ENCODE measurements at regions not wholly inside any gene's neighbourhood (a gene's known extent, or its start where the extent isn't known, plus 50 kb on each side); places are given as distances from the start of the nearest gene placed in this dataset.
"Not testable (repeated sequence)": the region's sequence is repeated elsewhere in the genome, so short reads cannot be mapped to it uniquely, and the experiment has no call there.

DNA sequence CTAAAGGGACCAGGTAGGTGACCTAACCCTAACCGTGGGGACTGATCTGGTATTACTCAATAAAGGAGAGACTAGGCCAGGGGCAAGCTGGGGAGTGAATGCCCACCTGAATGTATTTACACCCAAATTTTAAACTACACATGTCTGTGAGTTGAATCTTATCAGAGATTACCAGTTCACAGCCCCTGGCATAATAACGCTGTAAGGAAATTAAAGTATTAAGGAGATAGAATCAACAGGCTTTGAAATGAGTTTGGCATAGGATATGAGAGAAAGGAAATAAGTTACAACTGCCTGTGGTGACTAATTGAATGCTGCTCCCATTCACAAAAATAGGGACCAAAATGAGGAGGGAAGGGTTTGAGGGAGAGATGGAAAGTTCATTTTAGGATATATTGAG, 593.3 kb downstream of the CSNK1G3 start:
- intact Hi-C loops (cut with DNase I; ENCODE audit: low total_unique reads) = no loop called here
- DNase-seq = no peak
- H3K36me3 ChIP-seq = no peaks in the 10 kb centered on the region
- H3K27ac ChIP-seq = no peak overlapping the region
- H3K4me1 ChIP-seq = no peaks in the 10 kb centered on the region
- no peak overlapping the region for H3K4me3 ChIP-seq
- no peaks in the 10 kb centered on the region for H3K9me3 ChIP-seq
- WGBS, 5 donors = 64 to 79% (median 70%) methylated on average over 2 of the region's 2 CpGs
- TF ChIP-seq EP300 (IDR thresholded peaks at IDR 0.05) (no peak), POLR2A (IDR thresholded peaks at IDR 0.05) (no peak), POLR2AphosphoS5 (IDR thresholded peaks at IDR 0.05) (no peak), CTCF (IDR thresholded peaks at IDR 0.05) (no peak)
- no peaks in the 10 kb centered on the region for H3K27me3 ChIP-seq

DNA sequence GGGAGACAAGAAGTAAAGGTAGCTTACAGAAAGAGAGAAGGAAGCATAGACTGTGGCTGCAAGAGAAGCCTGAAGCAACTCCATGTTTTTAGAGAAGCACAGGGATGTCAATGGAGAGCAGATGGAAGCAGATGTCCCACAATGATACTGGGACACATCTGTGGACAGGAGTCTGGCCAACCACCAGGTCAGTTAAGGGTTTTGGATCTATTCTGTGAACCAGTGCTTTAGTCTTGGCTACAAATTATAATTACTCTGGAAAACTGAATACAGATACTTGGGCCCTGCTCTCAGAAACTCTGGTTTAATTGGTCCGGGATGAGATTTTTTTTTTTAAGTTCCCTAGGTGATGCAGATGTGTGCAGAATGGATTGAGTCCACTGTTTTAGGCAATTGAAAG, 592.8 kb downstream of the CSNK1G3 start:
- H3K4me3 ChIP-seq = no peak overlapping the region
- no peaks in the 10 kb centered on the region for H3K27me3 ChIP-seq
- no peaks in the 10 kb centered on the region for H3K36me3 ChIP-seq
- H3K27ac ChIP-seq = no peak overlapping the region
- intact Hi-C loops (cut with DNase I; ENCODE audit: low total_unique reads) = no loop called here
- TF ChIP-seq EP300 (IDR thresholded peaks at IDR 0.05) = no peak
- TF ChIP-seq POLR2AphosphoS5 (IDR thresholded peaks at IDR 0.05) = no peak
- TF ChIP-seq CTCF (IDR thresholded peaks at IDR 0.05) = no peak
- no peak for TF ChIP-seq POLR2A (IDR thresholded peaks at IDR 0.05)
- no peaks in the 10 kb centered on the region for H3K4me1 ChIP-seq
- WGBS, 5 donors = 68 to 87% (median 84%) methylated on average over 1 of the region's 1 CpG
- DNase-seq = no peak
- H3K9me3 ChIP-seq = no peaks in the 10 kb centered on the region

DNA sequence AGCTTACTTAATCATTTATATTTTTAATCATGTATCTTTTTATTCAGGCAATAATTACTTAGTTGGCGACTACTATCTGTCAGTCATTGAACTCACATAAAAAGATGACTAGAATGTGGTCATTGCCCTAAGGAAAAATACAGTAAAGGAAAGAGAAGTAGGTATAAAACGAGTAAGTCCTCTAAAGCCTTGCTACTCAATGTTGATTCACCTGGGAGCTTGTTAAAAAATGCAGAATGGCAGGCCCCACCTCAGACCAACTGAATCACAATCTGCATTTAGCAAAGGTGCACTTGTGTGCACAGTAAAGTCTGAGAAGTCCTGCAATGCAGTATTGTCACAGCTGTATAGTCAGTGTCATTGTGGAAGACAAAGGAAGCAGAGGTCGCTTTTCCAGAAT, 592.4 kb downstream of the CSNK1G3 start:
- intact Hi-C loops (cut with DNase I; ENCODE audit: low total_unique reads) = no loop called here
- H3K9me3 ChIP-seq = no peaks in the 10 kb centered on the region
- no peak overlapping the region for H3K27ac ChIP-seq
- no peak overlapping the region for H3K4me3 ChIP-seq
- DNase-seq = no peak
- no peaks in the 10 kb centered on the region for H3K36me3 ChIP-seq
- H3K4me1 ChIP-seq = no peaks in the 10 kb centered on the region
- 69 to 82% (median 77%) methylated on average over 3 of the region's 3 CpGs for WGBS, 5 donors
- TF ChIP-seq CTCF (IDR thresholded peaks at IDR 0.05) = no peak
- no peak for TF ChIP-seq POLR2A (IDR thresholded peaks at IDR 0.05)
- TF ChIP-seq POLR2AphosphoS5 (IDR thresholded peaks at IDR 0.05) = no peak
- TF ChIP-seq EP300 (IDR thresholded peaks at IDR 0.05) = no peak
- H3K27me3 ChIP-seq = no peaks in the 10 kb centered on the region

DNA sequence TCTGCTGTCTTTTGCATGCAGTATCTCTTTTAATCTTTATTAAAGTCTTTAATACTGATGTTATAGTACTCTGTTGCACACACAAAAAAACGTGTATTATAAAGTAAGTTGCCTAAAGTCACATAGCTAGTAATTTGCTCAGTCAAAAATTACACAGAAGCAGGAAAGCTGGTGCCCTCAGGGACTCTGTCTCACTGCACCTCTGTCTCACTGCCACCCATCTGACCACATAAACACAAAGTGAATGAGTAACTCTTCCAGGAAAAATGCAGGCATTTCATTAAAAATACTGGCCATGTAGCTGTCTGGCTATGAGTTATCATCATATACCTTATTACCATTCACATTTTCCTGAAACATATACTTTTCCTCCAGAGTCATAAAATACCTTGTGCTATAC, 591.7 kb downstream of the CSNK1G3 start:
- Histone ChIP-seq H3K4me1 (no peaks in the 10 kb centered on the region), H3K27me3 (no peaks in the 10 kb centered on the region), H3K27ac (no peak overlapping the region), H3K9me3 (no peaks in the 10 kb centered on the region), H3K4me3 (no peak overlapping the region), H3K36me3 (no peaks in the 10 kb centered on the region)
- intact Hi-C loops (cut with DNase I; ENCODE audit: low total_unique reads) = no loop called here
- DNase-seq = no peak
- 37 to 55% (median 41%) methylated on average over 1 of the region's 1 CpG for WGBS, 5 donors
- TF ChIP-seq EP300 (IDR thresholded peaks at IDR 0.05) (no peak), CTCF (IDR thresholded peaks at IDR 0.05) (no peak), POLR2A (IDR thresholded peaks at IDR 0.05) (no peak), POLR2AphosphoS5 (IDR thresholded peaks at IDR 0.05) (no peak)

DNA sequence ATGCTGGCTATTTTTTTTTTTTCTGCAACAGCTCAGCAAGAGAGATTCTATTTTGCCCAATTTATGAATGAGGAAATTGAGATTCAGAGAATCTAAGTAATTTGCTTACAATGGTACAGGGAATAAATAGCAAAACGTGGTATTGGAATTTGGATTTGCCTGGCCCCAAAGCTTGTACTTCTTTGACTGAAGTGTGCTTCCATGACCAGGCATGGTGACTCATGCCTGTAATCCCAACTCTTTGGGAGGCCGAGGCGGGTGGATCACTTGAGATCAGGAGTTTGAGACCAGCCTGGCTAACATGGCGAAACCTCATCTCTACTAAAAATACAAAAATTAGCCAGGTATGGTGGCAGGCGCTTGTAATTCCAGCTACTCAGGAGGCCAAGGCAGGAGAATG, 591.1 kb downstream of the CSNK1G3 start:
- H3K4me1 ChIP-seq; H3K9me3 ChIP-seq; intact Hi-C loops (cut with DNase I; ENCODE audit: low total_unique reads); H3K27me3 ChIP-seq; H3K4me3 ChIP-seq; H3K27ac ChIP-seq; H3K36me3 ChIP-seq; DNase-seq: not testable (repeated sequence)
- 83 to 95% (median 89%) methylated on average over 5 of the region's 5 CpGs for WGBS, 5 donors

Data from stomach (tissue), 8 donors.